Memory B cell (primary cell): ENCODE measurements at regions not wholly inside any gene's neighbourhood (a gene's known extent, or its start where the extent isn't known, plus 50 kb on each side); places are given as distances from the start of the nearest gene placed in this dataset.
A peak's percentile ranks its signal among the peaks of the same experiment; 100 is the strongest.

Experiments
- ATAC-seq: fragments of 150-1000 bp; cut with Tn5 transposase; 2 replicates; pipeline ENCODE4 v1.10.0; 2021; ENCODE audit warnings: low read depth, mild to moderate bottlenecking, moderate library complexity
- DNase-seq, 2 donors: peaks; one replicate each; pipeline ENCODE4 v3.0.0; 2022; ENCODE audit warnings: low spot score in 2 of 2
- H3K27ac Mint-ChIP-seq: one replicate; pipeline ENCODE4 v1.8.0; 2022; ENCODE audit warnings: mild to moderate bottlenecking, moderate library complexity, mixed read lengths
- H3K27me3 Mint-ChIP-seq: one replicate; pipeline ENCODE4 v1.8.0; 2022; ENCODE audit warnings: mixed read lengths
- H3K36me3 Mint-ChIP-seq: one replicate; pipeline ENCODE4 v1.8.0; 2022; ENCODE audit warnings: mild to moderate bottlenecking, mixed read lengths
- H3K4me1 Mint-ChIP-seq: one replicate; pipeline ENCODE4 v1.8.0; 2022; ENCODE audit warnings: mixed read lengths
- H3K4me3 Mint-ChIP-seq: one replicate; pipeline ENCODE4 v1.8.0; 2022; ENCODE audit warnings: mild to moderate bottlenecking, moderate library complexity, mixed read lengths
- H3K9me3 Mint-ChIP-seq: one replicate; pipeline ENCODE4 v1.8.0; 2022; ENCODE audit warnings: mixed read lengths

DNA sequence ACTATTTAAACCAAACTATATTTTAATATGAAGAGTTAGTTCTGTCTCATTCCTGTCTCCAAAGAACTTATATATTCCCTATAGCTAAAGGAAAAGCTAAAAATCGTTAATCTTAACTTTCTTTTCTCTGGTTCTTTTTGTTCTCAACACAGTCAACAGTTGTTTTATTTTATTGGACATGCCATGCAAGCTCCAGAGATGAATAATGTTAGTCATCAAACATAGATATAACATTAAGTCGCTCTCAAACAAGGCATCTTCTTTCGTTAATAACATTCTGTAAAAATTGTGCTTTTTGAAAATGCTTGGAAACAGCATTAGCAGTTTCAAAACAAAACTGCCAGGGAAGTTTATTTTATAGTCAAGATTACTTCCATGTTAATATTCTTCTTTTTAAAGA, 117.9 kb upstream of the GPM6A start:
- no peak overlapping the region for H3K27ac Mint-ChIP-seq
- H3K36me3 Mint-ChIP-seq = no peaks in the 10 kb centered on the region
- H3K4me3 Mint-ChIP-seq = no peak overlapping the region
- no peaks in the 10 kb centered on the region for H3K27me3 Mint-ChIP-seq
- no peaks in the 10 kb centered on the region for H3K9me3 Mint-ChIP-seq
- DNase-seq (no peak), ATAC-seq (no peak)
- peaks cover 2% of the 10 kb centered on the region for H3K4me1 Mint-ChIP-seq

DNA sequence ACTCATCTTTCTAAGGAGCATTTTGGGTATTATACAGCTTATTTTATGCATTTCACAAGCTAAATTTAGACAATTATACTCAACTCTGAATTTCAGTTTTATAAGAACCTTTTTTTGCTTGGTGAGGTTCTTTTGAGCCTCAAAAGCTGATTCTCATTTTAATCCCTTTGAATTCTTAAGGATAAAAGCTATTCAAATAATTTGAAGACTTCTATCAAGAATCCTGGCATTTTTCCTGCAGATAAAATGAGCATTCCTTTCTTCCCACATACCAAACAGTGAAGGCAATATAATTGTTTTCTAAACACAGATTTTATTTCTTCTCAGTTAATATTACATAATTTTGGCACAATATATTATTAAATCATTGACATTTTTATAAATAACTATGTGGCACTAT, 118.4 kb upstream of the GPM6A start:
- DNase-seq (no peak), ATAC-seq (no peak)
- no peaks in the 10 kb centered on the region for H3K36me3 Mint-ChIP-seq
- H3K27me3 Mint-ChIP-seq = no peaks in the 10 kb centered on the region
- H3K9me3 Mint-ChIP-seq = no peaks in the 10 kb centered on the region
- no peak overlapping the region for H3K4me3 Mint-ChIP-seq
- H3K27ac Mint-ChIP-seq = no peak overlapping the region
- H3K4me1 Mint-ChIP-seq = peaks cover 2% of the 10 kb centered on the region

DNA sequence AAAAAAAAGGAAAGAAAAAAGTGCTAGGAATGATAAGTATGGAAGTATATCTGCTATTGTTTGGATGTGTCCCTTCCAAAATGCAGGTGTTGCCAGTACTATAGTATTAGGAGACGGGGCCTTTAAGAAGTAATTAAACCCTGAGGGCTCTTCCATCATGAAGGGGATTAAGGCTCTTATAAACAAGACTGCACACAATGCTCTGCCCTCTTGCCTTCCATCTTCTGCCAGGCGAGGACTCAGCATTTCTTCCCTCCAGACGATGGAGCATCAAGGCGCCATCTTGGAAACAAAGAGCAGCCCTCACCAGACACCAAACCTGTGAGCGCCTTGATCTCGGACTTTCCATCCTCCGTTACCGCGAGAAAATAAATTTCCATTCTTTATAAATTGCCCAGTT, 120.1 kb upstream of the GPM6A start:
- Mint-ChIP-seq H3K27ac (no peak overlapping the region), H3K4me3 (no peak overlapping the region), H3K9me3 (no peaks in the 10 kb centered on the region), H3K27me3 (no peaks in the 10 kb centered on the region), H3K36me3 (no peaks in the 10 kb centered on the region), H3K4me1 (peaks cover 2% of the 10 kb centered on the region)
- ATAC-seq (no peak), DNase-seq (no peak)

DNA sequence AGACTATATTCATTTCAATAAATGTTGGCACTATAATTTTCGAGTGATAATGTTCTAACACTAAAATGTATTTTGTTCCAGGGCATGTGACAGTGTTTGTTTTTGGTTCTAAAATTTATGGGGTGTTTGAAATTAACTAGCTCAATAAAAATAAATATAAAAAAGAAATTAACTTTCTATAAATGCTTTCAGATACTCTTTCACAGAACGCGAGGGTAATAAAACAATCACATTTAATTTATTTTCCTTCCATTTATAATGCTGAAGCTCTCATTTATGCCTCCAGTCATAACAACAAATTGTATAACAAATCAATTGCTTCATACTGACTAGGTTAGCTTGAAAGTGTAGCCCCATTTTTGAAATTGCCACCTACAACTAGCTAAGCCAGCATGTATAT, 122.4 kb upstream of the GPM6A start:
- H3K36me3 Mint-ChIP-seq = no peaks in the 10 kb centered on the region
- peaks cover 1% of the 10 kb centered on the region for H3K4me1 Mint-ChIP-seq
- H3K27ac Mint-ChIP-seq = no peak overlapping the region
- no peak overlapping the region for H3K4me3 Mint-ChIP-seq
- no peaks in the 10 kb centered on the region for H3K9me3 Mint-ChIP-seq
- no peaks in the 10 kb centered on the region for H3K27me3 Mint-ChIP-seq
- no peak for ATAC-seq
- no peak for DNase-seq

DNA sequence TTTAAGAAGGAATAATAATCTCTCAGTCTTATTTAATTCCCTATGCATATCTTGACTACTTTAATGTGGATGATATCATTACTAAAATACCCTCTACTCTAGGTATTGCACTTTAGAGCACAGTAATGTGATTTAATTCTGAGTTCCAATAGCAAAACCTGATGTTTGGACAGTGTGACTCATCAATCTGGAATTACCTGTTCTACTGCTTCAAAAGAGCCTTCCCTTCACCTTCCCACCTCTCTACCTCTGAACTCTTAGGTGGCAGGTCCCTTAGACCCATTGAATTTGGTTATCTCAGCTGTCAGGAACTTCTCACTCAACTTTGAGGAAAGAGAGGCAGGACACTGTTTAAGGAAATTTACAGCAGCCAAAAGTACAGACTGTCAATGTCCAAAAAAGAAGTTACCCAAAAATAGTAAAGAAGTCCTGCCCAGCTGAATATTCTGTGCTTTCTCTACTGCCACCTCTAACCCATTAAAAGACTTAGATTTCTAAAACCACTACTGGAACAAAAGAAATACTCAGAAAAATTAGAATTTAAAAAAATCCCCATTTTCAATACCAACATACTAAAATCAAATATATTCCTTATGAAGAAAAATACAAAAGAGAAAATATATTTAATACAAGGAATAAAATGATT, 123.1 kb upstream of the GPM6A start:
- H3K36me3 Mint-ChIP-seq = no peaks in the 10 kb centered on the region
- H3K4me1 Mint-ChIP-seq = no peaks in the 10 kb centered on the region
- no peak for ATAC-seq
- H3K9me3 Mint-ChIP-seq = no peaks in the 10 kb centered on the region
- DNase-seq = no peak
- no peak overlapping the region for H3K27ac Mint-ChIP-seq
- no peak overlapping the region for H3K4me3 Mint-ChIP-seq
- no peaks in the 10 kb centered on the region for H3K27me3 Mint-ChIP-seq

DNA sequence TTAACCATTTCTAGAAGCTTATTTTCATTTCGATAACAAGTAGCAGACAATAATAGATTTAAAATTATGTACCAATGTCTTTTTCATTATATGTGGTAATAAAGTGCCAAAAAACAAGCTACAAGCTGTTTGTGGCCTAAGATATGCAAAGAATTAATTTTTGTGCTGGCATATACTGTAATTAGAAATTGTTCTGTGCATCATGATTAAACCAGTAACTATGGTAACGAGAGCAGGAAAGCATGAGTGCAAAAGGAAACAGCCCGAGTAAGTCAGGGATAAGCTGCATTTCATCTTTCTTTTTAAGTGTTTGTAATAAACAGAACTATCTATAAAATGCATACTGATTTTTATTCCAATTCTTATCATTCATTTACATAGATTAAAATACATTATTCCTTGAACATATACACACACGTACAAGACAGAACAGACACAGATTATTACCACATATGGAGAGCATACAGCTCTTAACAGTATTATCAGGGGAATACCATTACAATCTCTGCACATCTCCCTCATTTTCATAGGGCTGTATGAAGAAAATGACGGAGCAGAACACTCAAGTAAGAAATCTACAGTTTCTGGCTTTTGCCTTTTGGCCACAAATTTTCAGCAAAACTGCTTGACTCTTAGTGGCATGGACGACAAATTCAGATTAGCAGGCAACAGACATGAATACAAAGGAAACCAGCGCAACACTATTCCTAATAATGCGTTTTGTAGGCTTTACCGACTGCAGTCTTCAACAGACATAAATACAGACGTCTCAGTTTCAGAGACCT, 121.3 kb upstream of the WDR17 start:
- Mint-ChIP-seq H3K36me3 (no peaks in the 10 kb centered on the region), H3K27ac (no peak overlapping the region), H3K27me3 (peaks cover 2% of the 10 kb centered on the region), H3K9me3 (no peaks in the 10 kb centered on the region), H3K4me1 (peaks cover 4% of the 10 kb centered on the region), H3K4me3 (no peak overlapping the region)
- DNase-seq (no peak), ATAC-seq (no peak)

DNA sequence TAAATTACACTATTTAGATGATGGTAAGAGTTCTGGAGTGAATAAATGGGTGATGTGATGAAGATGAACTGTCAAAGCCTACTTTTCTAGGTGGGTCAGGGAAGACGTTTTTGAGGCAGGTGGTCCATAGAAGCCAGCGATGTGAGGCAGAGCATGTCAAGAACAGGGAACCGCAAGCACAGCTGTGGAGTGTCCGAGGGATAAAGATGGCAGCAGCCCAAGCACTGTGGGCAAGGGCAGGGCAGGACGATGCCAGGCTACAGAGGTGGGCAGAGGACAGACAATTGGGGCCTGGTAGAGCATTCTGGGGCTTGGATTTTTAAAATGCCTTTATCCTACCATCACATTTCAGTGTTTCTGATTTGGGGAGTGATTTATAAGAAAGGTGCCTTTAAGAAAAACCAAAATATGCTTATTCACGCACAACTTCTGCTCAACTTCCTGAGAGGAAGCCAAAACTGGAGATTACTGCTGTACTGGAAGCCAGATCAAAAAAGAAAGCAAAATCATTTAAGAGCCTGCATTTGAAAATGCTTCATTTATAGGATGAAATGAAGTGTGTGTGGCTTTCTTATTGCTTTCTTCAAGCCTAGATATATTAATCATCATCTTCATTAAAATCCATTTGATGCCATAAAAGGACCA, 119.0 kb upstream of the WDR17 start:
- no peak overlapping the region for H3K4me3 Mint-ChIP-seq

DNA sequence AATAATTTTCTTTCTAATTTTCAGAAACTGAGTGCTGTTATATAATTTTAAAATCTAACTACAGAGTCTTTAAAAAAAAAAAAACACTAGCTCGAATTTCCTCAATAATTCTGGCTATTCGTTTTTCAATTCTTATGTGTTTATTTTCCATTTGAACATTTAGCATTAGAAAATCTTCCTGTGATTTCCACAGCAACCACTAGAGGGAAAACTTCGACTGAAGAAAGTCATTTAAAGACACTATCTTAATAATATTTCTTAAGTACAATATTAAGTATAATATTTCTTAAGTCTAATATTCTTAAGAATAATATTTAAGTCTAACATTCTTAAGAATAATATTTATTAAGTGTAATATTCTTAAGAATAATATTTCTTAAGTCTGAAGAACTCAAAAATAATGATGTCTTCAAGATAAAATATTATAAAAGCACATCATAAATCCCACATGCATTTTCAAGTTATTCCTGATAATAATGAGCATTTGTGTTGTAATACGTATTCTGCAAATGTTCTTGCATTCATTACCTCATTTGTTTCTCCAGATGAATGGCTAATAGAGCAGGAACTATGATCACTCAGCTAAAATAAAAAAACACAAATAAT, 118.4 kb upstream of the WDR17 start:
- H3K27ac Mint-ChIP-seq = no peak overlapping the region
- H3K4me3 Mint-ChIP-seq = no peak overlapping the region
- DNase-seq = no peak
- no peak for ATAC-seq
- H3K4me1 Mint-ChIP-seq = peaks cover 4% of the 10 kb centered on the region
- H3K27me3 Mint-ChIP-seq = peaks cover 2% of the 10 kb centered on the region
- no peaks in the 10 kb centered on the region for H3K9me3 Mint-ChIP-seq
- no peaks in the 10 kb centered on the region for H3K36me3 Mint-ChIP-seq

More for the DNA sequence above, 119.0 kb upstream of the WDR17 start:
- Mint-ChIP-seq H3K9me3 (no peaks in the 10 kb centered on the region), H3K4me1 (peaks cover 4% of the 10 kb centered on the region), H3K27me3 (peaks cover 2% of the 10 kb centered on the region), H3K36me3 (no peaks in the 10 kb centered on the region), H3K27ac (no peak overlapping the region)
- no peak for ATAC-seq
- no peak for DNase-seq

DNA sequence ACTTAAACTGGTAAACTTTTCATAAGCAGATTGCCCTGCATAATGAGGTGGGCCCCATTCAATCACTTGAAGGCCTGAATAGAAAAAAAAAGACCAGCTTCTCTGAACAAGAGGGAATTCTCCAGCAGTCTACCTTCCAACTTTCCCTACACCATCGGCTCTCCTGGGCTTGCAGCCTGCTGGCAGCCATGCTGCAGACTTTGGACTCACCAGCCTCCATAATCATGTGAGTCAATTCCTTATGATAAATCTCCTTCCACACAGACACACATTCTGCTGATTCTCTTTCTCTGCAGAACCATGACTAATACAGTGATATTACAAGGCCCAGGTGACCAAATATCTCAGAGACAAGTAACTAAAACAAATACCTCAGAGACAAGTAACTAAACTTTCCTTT, 113.8 kb upstream of the WDR17 start:
- Mint-ChIP-seq H3K4me3 (no peak overlapping the region), H3K9me3 (no peaks in the 10 kb centered on the region), H3K27me3 (no peaks in the 10 kb centered on the region), H3K36me3 (no peaks in the 10 kb centered on the region), H3K4me1 (peaks cover 13% of the 10 kb centered on the region), H3K27ac (no peak overlapping the region)
- DNase-seq = no peak
- no peak for ATAC-seq

DNA sequence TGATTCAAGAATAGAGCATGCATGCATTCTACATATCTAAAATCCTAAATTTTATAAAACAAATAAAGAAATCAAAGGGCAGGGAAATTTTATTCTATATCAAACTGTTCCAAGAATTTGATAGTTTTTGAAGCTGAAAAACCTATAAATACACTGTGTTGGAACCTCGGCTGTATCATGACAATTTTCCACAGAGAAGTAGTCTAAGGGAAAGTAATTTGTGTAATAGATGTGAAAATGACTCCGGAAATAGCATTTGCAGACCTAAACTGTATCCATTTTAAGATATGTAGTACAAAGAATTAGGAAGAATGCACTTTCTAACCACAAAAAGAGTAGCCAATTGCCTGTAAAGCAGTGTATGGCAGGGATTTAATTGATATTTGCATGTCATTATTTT, 112.5 kb upstream of the WDR17 start:
- no peak overlapping the region for H3K27ac Mint-ChIP-seq
- ATAC-seq = no peak

DNA sequence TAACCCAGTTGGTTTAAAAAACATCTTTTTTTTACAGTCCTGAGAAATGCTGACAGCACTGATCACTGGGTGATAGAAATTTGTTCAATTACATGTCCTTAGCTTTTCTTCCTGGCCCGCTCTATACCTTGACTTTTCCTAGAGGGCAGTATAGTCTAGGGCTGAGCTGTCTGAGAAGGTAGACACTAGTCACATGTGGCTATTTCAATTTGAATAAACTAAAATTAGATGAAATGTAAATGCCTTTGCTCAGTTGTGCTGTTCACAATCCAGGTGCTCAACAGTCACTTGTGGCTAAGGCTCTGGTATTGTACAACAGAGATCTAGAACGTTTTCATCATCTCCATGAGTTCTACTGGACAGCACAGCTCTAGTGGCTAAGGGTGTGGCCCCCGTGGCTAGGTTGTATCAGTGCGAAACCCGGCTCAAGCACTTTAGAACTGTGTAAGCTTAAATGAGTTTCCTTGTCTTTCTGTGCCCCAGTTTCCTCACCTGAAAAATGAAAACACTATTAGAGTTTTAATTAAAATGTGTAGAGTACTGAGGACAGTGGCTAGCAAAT, 111.6 kb upstream of the WDR17 start:
- DNase-seq (peak in 1 of 2 donors; percentile 30), ATAC-seq (peak; percentile 94)
- H3K4me3 Mint-ChIP-seq = peak overlapping the region; percentile 11
- H3K4me1 Mint-ChIP-seq = peaks cover 13% of the 10 kb centered on the region
- H3K27ac Mint-ChIP-seq = no peak overlapping the region
- H3K9me3 Mint-ChIP-seq = no peaks in the 10 kb centered on the region
- H3K36me3 Mint-ChIP-seq = no peaks in the 10 kb centered on the region
- no peaks in the 10 kb centered on the region for H3K27me3 Mint-ChIP-seq

More for the DNA sequence above, 112.5 kb upstream of the WDR17 start:
- no peaks in the 10 kb centered on the region for H3K36me3 Mint-ChIP-seq
- DNase-seq = no peak
- H3K9me3 Mint-ChIP-seq = no peaks in the 10 kb centered on the region
- no peaks in the 10 kb centered on the region for H3K27me3 Mint-ChIP-seq
- H3K4me3 Mint-ChIP-seq = no peak overlapping the region
- H3K4me1 Mint-ChIP-seq = peaks cover 13% of the 10 kb centered on the region

DNA sequence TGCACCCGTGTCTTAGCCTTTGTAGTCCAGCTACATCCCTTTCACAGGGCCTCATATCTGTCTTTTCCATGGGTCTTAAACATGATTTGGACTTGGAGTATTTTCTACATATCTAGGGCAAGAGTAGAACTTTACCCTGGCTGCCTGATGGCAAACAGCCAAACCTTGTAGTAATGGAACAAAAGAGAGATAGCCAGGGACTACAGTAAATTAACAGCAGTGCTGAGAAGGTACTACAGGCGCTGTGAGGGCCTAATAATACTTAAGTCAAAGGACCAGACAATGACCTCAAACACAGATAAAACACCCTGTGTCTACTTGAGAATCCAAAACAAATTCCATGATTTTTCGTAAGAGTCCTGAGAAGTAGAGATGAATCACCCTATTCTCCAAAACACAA, 111.0 kb upstream of the WDR17 start:
- no peaks in the 10 kb centered on the region for H3K36me3 Mint-ChIP-seq
- H3K27ac Mint-ChIP-seq = no peak overlapping the region
- no peaks in the 10 kb centered on the region for H3K9me3 Mint-ChIP-seq
- ATAC-seq = no peak
- no peak overlapping the region for H3K4me3 Mint-ChIP-seq
- no peak for DNase-seq
- peaks cover 18% of the 10 kb centered on the region for H3K4me1 Mint-ChIP-seq
- H3K27me3 Mint-ChIP-seq = no peaks in the 10 kb centered on the region

DNA sequence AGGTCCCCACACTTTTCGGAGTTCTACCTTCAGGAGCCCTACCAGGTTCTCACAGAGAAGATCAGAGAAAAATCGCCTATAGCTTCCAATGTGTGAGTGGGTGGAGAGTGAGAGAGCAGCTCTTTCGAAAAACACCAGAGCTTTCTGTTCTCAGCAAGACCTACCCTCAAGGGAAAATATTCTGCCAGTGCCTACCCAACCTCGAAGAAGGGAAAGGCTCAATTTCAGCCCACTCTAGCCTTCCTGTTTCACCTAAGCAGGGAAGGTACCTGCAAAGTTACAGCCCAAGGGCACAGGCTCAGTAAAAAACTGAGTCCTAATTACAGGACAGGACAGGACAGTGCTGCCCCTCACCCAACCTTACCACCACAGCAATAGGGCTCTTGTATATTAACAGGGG, 104.0 kb upstream of the WDR17 start:
- H3K4me1 Mint-ChIP-seq = peaks cover 18% of the 10 kb centered on the region
- H3K4me3 Mint-ChIP-seq = peak overlapping the region; percentile 21
- peaks cover 3% of the 10 kb centered on the region for H3K36me3 Mint-ChIP-seq
- ATAC-seq (peak; percentile 66), DNase-seq (no peak)
- no peaks in the 10 kb centered on the region for H3K9me3 Mint-ChIP-seq
- H3K27me3 Mint-ChIP-seq = no peaks in the 10 kb centered on the region
- H3K27ac Mint-ChIP-seq = peak overlapping the region; percentile 83

DNA sequence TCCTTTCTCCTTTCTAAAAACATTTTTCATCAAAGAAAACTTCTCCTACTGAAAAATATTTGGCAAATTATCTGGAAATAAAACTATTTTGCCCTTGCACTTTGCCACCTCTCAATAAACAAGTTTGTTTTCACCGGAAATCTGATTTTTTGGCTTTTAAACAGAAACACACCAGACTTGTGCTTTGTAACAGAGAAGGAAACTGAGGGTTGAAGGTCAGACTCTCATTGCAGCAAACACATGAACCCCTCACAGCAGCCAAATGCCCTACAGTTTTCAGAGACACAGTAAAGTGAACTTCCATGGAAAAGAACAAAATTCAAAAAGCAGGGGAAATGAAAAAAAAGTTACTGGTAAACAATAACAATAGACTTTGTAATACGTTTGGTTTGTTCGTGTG, 95.6 kb upstream of the WDR17 start:
- ATAC-seq (no peak), DNase-seq (no peak)
- H3K4me1 Mint-ChIP-seq = peaks cover 4% of the 10 kb centered on the region
- no peak overlapping the region for H3K27ac Mint-ChIP-seq
- H3K9me3 Mint-ChIP-seq = peaks cover 3% of the 10 kb centered on the region
- no peak overlapping the region for H3K4me3 Mint-ChIP-seq
- no peaks in the 10 kb centered on the region for H3K27me3 Mint-ChIP-seq
- H3K36me3 Mint-ChIP-seq = peaks cover 10% of the 10 kb centered on the region
